Nephron progenitor cell (in vitro differentiated cells): ENCODE measurements at regions not wholly inside any gene's neighbourhood (a gene's known extent, or its start where the extent isn't known, plus 50 kb on each side); places are given as distances from the start of the nearest gene placed in this dataset.

Experiments used
- DNase-seq: peaks from one replicate; pipeline ENCODE4 v3.0.0; 2021
- H3K27ac Mint-ChIP-seq: 2 replicates; pipeline ENCODE4 v1.8.0; 2021; ENCODE audit warnings: mild to moderate bottlenecking, moderate library complexity, mixed read lengths
- H3K27me3 Mint-ChIP-seq: 2 replicates; pipeline ENCODE4 v1.8.0; 2021; ENCODE audit warnings: mild to moderate bottlenecking, low read depth, mixed read lengths; ENCODE audit not compliant: poor library complexity
- H3K36me3 Mint-ChIP-seq: 2 replicates; pipeline ENCODE4 v1.8.0; 2021; ENCODE audit warnings: low read depth, mixed read lengths
- H3K4me1 Mint-ChIP-seq: 2 replicates; pipeline ENCODE4 v1.8.0; 2021; ENCODE audit warnings: mixed read lengths
- H3K4me3 Mint-ChIP-seq: 2 replicates; pipeline ENCODE4 v1.8.0; 2021; ENCODE audit warnings: mild to moderate bottlenecking, moderate library complexity, mixed read lengths
- H3K9me3 Mint-ChIP-seq: 2 replicates; pipeline ENCODE4 v1.8.0; 2021; ENCODE audit warnings: mild to moderate bottlenecking, moderate library complexity, mixed read lengths
- TF ChIP-seq, protein P1 (sequence below): fragments of 200-600 bp; sonication (generic); IDR thresholded peaks from 2 replicates; pipeline ENCODE4 v1.5.0; 2021; ENCODE audit warnings: antibody characterized with exemption

DNA sequence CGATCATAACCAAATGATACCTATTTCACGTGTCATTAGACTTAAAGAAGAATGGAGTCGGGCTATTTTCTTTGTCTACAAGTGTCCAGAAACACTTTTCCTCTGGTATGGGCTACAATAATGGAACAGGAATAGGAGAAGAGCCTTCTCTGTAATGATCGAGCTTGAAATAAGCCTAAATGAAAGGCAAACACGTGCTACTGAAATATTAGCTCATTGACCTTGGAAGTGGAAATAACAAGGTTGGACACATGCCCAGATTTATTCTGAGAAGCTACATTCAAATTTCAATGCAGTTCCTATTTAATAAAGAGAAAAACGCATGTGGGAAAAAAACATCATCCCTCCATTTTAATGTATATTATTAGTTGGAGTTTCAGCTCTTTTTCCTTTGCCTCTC lies 254.7 kb upstream of the PTER start:
- Mint-ChIP-seq H3K4me3 (no peak overlapping the region), H3K9me3 (peaks cover 7% of the 10 kb centered on the region), H3K4me1 (no peaks in the 10 kb centered on the region), H3K27ac (no peak overlapping the region), H3K36me3 (no peaks in the 10 kb centered on the region), H3K27me3 (peaks cover 4% of the 10 kb centered on the region)
- DNase-seq: no peak
- TF ChIP-seq, protein P1, sequence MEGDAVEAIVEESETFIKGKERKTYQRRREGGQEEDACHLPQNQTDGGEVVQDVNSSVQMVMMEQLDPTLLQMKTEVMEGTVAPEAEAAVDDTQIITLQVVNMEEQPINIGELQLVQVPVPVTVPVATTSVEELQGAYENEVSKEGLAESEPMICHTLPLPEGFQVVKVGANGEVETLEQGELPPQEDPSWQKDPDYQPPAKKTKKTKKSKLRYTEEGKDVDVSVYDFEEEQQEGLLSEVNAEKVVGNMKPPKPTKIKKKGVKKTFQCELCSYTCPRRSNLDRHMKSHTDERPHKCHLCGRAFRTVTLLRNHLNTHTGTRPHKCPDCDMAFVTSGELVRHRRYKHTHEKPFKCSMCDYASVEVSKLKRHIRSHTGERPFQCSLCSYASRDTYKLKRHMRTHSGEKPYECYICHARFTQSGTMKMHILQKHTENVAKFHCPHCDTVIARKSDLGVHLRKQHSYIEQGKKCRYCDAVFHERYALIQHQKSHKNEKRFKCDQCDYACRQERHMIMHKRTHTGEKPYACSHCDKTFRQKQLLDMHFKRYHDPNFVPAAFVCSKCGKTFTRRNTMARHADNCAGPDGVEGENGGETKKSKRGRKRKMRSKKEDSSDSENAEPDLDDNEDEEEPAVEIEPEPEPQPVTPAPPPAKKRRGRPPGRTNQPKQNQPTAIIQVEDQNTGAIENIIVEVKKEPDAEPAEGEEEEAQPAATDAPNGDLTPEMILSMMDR: no peak

DNA sequence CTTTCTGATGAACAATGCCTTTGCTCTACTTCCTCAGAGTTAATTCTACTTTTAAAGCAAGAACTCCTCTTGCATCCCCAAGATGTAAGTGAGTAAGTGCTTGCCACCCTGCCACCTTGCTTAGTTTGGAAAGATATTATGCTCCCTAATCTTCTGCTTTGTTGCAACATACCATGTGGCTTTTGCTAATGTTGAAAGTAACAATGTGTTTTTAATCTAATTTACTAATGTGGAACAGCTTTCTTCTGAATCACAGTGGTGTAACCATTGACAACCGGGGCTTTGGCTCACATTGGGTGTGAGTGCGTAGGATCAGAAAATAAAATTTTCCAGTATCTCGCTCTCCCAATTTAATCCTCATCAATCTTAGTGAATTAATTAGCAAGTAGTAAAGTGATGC lies 254.1 kb upstream of the PTER start:
- no peak for DNase-seq
- Mint-ChIP-seq H3K27ac (no peak overlapping the region), H3K27me3 (peaks cover 4% of the 10 kb centered on the region), H3K4me1 (no peaks in the 10 kb centered on the region), H3K36me3 (no peaks in the 10 kb centered on the region), H3K4me3 (no peak overlapping the region), H3K9me3 (peaks cover 7% of the 10 kb centered on the region)
- TF ChIP-seq, protein P1: no peak

DNA sequence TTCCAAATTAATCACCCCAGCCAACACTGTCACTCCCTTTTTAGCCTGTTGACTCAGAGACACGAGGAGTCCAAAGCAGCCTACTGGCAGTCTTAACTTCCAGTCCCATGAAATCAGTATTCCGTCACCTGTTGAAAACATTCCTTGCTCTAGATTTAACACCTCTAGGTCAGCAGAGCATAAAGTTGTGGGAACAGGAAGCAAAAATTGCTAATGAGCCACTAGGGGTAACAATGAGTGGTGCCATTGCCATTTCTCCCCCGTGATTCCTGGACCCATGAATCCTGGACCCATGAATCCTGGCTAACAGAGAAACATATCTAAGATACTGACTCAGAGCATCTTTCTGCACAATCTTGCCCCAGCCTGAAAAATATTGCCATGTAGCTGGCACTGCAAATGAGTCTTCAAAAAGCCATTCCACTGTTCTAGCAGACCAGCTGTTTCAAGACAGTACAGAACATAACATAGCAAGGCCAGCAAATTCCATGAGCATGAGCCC lies 252.7 kb upstream of the PTER start:
- DNase-seq: no peak
- H3K27me3 Mint-ChIP-seq: peaks cover 4% of the 10 kb centered on the region
- H3K36me3 Mint-ChIP-seq: no peaks in the 10 kb centered on the region
- no peaks in the 10 kb centered on the region for H3K4me1 Mint-ChIP-seq
- H3K4me3 Mint-ChIP-seq: no peak overlapping the region
- H3K27ac Mint-ChIP-seq: no peak overlapping the region
- TF ChIP-seq, protein P1: no peak
- H3K9me3 Mint-ChIP-seq: no peaks in the 10 kb centered on the region

DNA sequence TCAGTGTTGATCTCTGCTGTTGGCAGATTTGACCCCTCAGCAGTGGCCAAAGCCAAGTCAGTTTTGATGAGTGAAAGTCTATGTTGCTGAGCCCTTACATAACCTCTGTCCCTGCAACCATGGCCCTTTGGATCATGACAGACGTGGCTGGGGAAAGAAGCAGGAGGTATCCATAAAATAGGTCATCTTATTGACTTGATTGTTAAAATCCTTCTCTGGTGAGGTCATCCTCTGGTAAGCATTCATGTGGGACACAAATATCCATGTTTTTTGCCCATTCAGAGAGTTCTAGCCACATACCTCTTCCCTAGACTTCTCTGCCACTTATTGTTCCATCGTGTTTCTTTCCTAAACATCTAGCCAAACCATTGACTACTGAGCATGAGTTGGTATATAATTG lies 251.9 kb upstream of the PTER start:
- TF ChIP-seq, protein P1: no peak
- Mint-ChIP-seq H3K9me3 (no peaks in the 10 kb centered on the region), H3K4me1 (no peaks in the 10 kb centered on the region), H3K27ac (no peak overlapping the region), H3K27me3 (peaks cover 4% of the 10 kb centered on the region), H3K4me3 (no peak overlapping the region), H3K36me3 (no peaks in the 10 kb centered on the region)
- no peak for DNase-seq

DNA sequence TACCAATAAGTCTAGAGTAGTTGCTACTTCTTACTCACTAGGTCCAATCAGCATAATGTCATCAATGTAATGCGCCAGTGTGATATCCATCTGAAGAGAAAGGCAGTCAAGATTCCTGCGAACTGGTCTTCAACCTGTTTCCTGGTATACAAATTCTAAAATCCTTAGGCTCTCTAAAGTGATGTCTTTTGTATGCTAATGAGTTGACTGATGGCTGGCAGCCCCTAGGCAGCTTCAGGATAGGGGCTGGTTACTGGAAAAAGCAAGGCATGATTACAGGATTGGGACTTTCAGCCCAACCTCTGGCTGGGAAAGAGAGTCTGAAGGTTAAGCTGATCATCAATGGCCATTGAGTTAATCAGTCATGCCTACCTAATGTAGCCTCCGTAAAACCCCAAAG lies 250.2 kb upstream of the PTER start:
- Mint-ChIP-seq H3K36me3 (no peaks in the 10 kb centered on the region), H3K27ac (no peak overlapping the region)

DNA sequence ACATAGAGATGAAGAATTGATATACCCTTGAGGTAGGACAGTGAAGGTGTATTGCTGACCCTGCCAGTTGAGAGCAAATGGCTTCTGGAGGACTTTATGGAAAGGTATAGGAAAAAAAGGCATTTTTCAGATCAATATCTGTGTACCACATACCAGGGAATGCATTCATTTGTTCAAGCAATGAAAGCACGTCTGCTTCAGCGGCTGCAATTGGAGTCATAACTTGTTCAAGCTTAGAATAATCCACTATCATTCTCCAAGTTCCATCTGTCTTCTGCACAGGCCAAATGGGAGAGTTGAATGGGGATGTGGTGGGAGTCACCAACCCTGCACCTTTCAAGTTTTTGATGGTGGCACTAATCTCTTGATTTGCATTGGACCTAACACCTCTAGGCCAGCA lies 249.6 kb upstream of the PTER start:
- no peaks in the 10 kb centered on the region for H3K9me3 Mint-ChIP-seq
- TF ChIP-seq, protein P1: no peak
- H3K4me1 Mint-ChIP-seq: no peaks in the 10 kb centered on the region
- H3K27ac Mint-ChIP-seq: no peak overlapping the region
- H3K36me3 Mint-ChIP-seq: no peaks in the 10 kb centered on the region
- no peak overlapping the region for H3K4me3 Mint-ChIP-seq
- no peaks in the 10 kb centered on the region for H3K27me3 Mint-ChIP-seq
- no peak for DNase-seq

More for the DNA sequence above, 250.2 kb upstream of the PTER start:
- no peaks in the 10 kb centered on the region for H3K9me3 Mint-ChIP-seq
- TF ChIP-seq, protein P1: no peak
- no peaks in the 10 kb centered on the region for H3K27me3 Mint-ChIP-seq
- no peak for DNase-seq
- no peak overlapping the region for H3K4me3 Mint-ChIP-seq
- H3K4me1 Mint-ChIP-seq: no peaks in the 10 kb centered on the region
